ENCODE measurements at regions not wholly inside any gene's neighbourhood (a gene's known extent, or its start where the extent isn't known, plus 50 kb on each side); places are given as distances from the start of the nearest gene placed in this dataset.

GRCh38 chr13:31424130-31424729 is 224.5 kb downstream of the B3GLCT start:
- TF ChIP-seq, protein P1, sequence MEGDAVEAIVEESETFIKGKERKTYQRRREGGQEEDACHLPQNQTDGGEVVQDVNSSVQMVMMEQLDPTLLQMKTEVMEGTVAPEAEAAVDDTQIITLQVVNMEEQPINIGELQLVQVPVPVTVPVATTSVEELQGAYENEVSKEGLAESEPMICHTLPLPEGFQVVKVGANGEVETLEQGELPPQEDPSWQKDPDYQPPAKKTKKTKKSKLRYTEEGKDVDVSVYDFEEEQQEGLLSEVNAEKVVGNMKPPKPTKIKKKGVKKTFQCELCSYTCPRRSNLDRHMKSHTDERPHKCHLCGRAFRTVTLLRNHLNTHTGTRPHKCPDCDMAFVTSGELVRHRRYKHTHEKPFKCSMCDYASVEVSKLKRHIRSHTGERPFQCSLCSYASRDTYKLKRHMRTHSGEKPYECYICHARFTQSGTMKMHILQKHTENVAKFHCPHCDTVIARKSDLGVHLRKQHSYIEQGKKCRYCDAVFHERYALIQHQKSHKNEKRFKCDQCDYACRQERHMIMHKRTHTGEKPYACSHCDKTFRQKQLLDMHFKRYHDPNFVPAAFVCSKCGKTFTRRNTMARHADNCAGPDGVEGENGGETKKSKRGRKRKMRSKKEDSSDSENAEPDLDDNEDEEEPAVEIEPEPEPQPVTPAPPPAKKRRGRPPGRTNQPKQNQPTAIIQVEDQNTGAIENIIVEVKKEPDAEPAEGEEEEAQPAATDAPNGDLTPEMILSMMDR (IDR thresholded peaks at IDR 0.05): peak; percentile 56 to 82 (median 82)
- H3K27me3 ChIP-seq: no peaks in the 10 kb centered on the region
- H3K36me3 ChIP-seq: no peaks in the 10 kb centered on the region
- intact Hi-C loops (cut with DNase I): loop anchor here (2.0 kb wide), 1 partner anchor 225 kb away; the partner anchor contains the start of gene B3GLCT
- no peaks in the 10 kb centered on the region for H3K9me3 ChIP-seq
- no peak overlapping the region for H3K4me3 ChIP-seq
- H3K27ac ChIP-seq: no peak overlapping the region
- DNase-seq (ENCODE audit: low spot score in 2 of 2): peak; percentile 30 to 83
- H3K4me1 ChIP-seq: no peaks in the 10 kb centered on the region

- intact Hi-C loops (cut with DNase I): no loop called here
- no peaks in the 10 kb centered on the region for H3K27me3 ChIP-seq
- no peaks in the 10 kb centered on the region for H3K36me3 ChIP-seq
- H3K4me3 ChIP-seq: no peak overlapping the region
- TF ChIP-seq, protein P1 (IDR thresholded peaks at IDR 0.05): no peak
- H3K4me1 ChIP-seq: no peaks in the 10 kb centered on the region
- H3K27ac ChIP-seq: no peak overlapping the region
- DNase-seq (ENCODE audit: low spot score in 2 of 2): no peak
- no peaks in the 10 kb centered on the region for H3K9me3 ChIP-seq
Measured at GRCh38 chr13:31426395-31426794, 226.6 kb downstream of the B3GLCT start.

GRCh38 chr13:31427151-31428100 is 227.7 kb downstream of the B3GLCT start:
- intact Hi-C loops (cut with DNase I): no loop called here
- Histone ChIP-seq H3K27ac (no peak overlapping the region), H3K27me3 (no peaks in the 10 kb centered on the region), H3K4me3 (no peak overlapping the region), H3K4me1 (no peaks in the 10 kb centered on the region), H3K9me3 (no peaks in the 10 kb centered on the region), H3K36me3 (no peaks in the 10 kb centered on the region)
- no peak for DNase-seq (ENCODE audit: low spot score in 2 of 2)
- TF ChIP-seq, protein P1 (IDR thresholded peaks at IDR 0.05): no peak

GRCh38 chr13:31431722-31432137 is 232.0 kb downstream of the B3GLCT start:
- H3K36me3 ChIP-seq: no peaks in the 10 kb centered on the region
- intact Hi-C loops (cut with DNase I): loop anchor here (1.0 to 2.0 kb wide), 2 partner anchors 311 to 367 kb away; no protein-coding TSS in a partner anchor
- DNase-seq (ENCODE audit: low spot score in 2 of 2): peak in 1 of 2 donors; percentile 76

DNA sequence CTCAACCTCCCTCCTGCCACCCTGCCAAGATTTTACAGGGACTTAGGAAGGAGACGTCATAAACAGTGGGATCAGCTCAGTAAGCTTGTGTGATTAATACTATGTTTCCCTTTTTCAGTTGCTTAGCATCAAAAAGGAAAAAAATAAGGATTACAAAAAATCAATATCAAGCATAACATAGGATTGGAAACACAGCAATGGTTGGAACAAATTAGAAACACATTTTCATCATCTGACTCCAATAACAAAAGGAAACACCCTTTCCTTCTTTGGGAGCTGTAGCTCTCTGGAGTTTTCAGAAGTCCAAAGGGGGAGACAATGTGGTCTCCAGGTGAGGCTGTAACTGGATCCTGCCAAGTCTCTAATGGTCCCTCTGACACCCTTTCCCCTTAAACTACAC is 233.4 kb downstream of the B3GLCT start:
- Histone ChIP-seq H3K9me3 (no peaks in the 10 kb centered on the region), H3K4me1 (no peaks in the 10 kb centered on the region), H3K27ac (no peak overlapping the region), H3K4me3 (no peak overlapping the region), H3K27me3 (no peaks in the 10 kb centered on the region), H3K36me3 (no peaks in the 10 kb centered on the region)
- intact Hi-C loops (cut with DNase I): no loop called here
- TF ChIP-seq, protein P1 (IDR thresholded peaks at IDR 0.05): no peak
- DNase-seq (ENCODE audit: low spot score in 2 of 2): no peak

More at GRCh38 chr13:31431722-31432137, 232.0 kb downstream of the B3GLCT start:
- H3K4me3 ChIP-seq: no peak overlapping the region
- H3K27me3 ChIP-seq: no peaks in the 10 kb centered on the region
- TF ChIP-seq, protein P1 (IDR thresholded peaks at IDR 0.05): peak in 2 of 3 experiments; percentile 85 to 86
- no peaks in the 10 kb centered on the region for H3K9me3 ChIP-seq
- H3K27ac ChIP-seq: no peak overlapping the region
- H3K4me1 ChIP-seq: no peaks in the 10 kb centered on the region

All from ascending aorta (tissue), 2 donors.